Skeletal muscle tissue (tissue), 3 donors: ENCODE measurements at regions not wholly inside any gene's neighbourhood (a gene's known extent, or its start where the extent isn't known, plus 50 kb on each side); places are given as distances from the start of the nearest gene placed in this dataset.
"Not testable (repeated sequence)": the region's sequence is repeated elsewhere in the genome, so short reads cannot be mapped to it uniquely, and the experiment has no call there.

Experiments used
- H3K27ac ChIP-seq: one replicate; pipeline ENCODE4 v1.7.0; 2013; ENCODE audit warnings: mild to moderate bottlenecking, low read depth, low read length, inconsistent platforms
- H3K27me3 ChIP-seq, 3 donors: one replicate each; pipeline ENCODE4 v1.7.0; 2013; ENCODE audit warnings: low read length in 3 of 3; ENCODE audit not compliant: control insufficient read depth in 3 of 3, insufficient read depth in 3 of 3
- H3K36me3 ChIP-seq, 3 donors: one replicate each; pipeline ENCODE4 v1.7.0; 2013; ENCODE audit warnings: low read length in 3 of 3; ENCODE audit not compliant: control insufficient read depth in 3 of 3, insufficient read depth in 3 of 3
- H3K4me1 ChIP-seq, 3 donors: one replicate each; pipeline ENCODE4 v1.7.0; 2013; ENCODE audit warnings: low read length in 3 of 3, mild to moderate bottlenecking in 3 of 3; ENCODE audit not compliant: control insufficient read depth in 3 of 3, insufficient read depth in 3 of 3
- H3K4me3 ChIP-seq, 3 donors: one replicate each; pipeline ENCODE4 v1.7.0; 2013; ENCODE audit warnings: low read length in 3 of 3
- H3K9ac ChIP-seq, 3 donors: one replicate each; pipeline ENCODE4 v1.7.0; 2013; ENCODE audit warnings: low read length in 3 of 3, mild to moderate bottlenecking in 3 of 3, moderate library complexity in 2 of 3, low read depth in 1 of 3
- H3K9me3 ChIP-seq, 3 donors: one replicate each; pipeline ENCODE4 v1.7.0; 2013; ENCODE audit warnings: low read length in 3 of 3; ENCODE audit not compliant: control insufficient read depth in 3 of 3
- donor health status: Osteomylitis.

DNA sequence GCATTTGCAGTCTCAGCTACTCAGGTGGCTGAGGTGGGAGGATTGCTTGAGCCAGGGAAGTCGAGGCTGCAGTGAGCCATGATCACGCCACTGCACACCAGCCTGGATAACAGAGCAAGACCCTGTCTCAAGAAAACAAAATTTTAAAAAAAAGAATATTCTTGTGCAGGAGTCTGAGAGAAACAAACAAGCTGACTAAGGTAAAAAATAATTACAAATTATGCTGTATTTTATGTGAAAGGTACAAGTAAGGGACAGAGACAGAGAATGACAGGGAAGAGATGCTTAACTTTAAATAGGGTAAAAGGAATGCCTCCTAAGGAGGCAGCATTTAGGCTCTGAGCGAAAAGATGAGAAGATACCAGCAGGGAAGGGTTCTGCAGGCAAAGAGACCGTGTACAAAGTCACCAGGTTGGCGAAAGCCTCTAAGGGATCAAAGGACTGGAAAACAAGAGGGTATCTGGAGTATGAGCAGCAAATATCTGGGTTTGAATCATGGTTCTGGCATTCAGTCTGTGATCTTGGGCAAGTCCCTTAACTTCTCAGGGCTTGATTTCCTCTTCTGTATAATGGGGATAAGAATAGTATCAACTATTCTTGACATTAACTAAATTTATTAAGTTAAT lies 106.2 kb upstream of the RHOBTB1 start:
- Histone ChIP-seq H3K9ac (no peak overlapping the region), H3K27ac (no peak overlapping the region), H3K9me3 (no peaks in the 10 kb centered on the region), H3K36me3 (no peaks in the 10 kb centered on the region), H3K4me3 (no peak overlapping the region), H3K4me1 (no peaks in the 10 kb centered on the region), H3K27me3 (no peaks in the 10 kb centered on the region)

DNA sequence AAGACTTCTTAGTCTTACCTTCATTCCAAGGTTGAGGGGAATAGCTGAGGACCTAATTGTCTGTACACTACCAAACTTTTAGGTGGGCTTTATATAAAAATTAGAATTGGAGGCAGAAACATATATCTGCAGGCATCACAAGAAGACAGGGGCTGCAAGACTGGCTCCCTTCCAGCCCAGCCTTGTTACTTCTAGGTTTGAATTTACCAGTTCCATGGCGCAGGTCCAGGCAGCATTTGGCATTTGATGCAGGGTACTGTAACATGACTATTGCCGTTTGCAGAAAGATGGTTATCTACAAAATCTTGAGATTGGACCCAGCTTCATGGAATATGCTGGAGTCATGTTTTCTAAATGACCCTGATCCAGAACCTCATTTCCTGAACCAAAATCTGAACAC lies 105.4 kb upstream of the RHOBTB1 start:
- Histone ChIP-seq H3K36me3 (no peaks in the 10 kb centered on the region), H3K9ac (no peak overlapping the region), H3K27ac (no peak overlapping the region), H3K9me3 (no peaks in the 10 kb centered on the region), H3K4me1 (no peaks in the 10 kb centered on the region), H3K4me3 (no peak overlapping the region), H3K27me3 (no peaks in the 10 kb centered on the region)

DNA sequence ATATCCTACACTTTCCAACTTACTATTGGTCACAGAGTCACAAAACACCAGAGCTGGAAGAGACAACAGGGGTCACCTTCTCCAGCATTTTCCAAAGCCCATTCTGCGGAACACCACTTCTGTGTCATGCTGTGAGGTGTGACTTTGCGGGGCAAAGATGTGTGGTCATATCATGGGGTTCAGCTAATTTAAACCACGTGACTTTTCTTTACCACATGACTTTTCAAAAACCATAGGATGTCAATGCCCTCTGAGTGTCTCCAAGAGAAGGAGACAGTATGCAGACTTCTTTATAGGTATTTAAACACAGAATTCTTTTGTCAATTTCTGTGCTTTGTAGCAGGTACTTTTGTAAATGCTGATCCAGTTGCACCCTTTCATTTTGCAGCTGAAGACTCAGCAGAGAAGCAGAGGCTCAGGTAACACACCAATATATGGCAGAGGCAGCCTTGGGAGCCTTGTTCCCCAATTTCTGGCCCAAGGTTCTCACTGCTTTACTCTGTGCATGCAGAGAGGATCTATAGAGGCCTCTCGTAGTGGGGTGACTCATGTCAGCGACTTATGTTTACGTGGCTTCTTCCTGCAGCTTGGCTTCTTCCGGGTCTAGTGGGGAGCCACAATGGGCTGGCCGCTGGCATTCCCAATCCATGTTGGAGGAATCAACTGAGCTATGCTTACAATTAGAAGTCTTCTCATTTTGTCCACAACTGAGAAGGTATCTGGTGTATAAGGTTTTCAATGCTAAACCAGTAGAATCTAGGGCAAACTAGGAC lies 104.0 kb upstream of the RHOBTB1 start:
- Histone ChIP-seq H3K4me1 (no peaks in the 10 kb centered on the region), H3K27ac (no peak overlapping the region), H3K9me3 (no peaks in the 10 kb centered on the region), H3K4me3 (no peak overlapping the region), H3K36me3 (no peaks in the 10 kb centered on the region), H3K9ac (no peak overlapping the region), H3K27me3 (no peaks in the 10 kb centered on the region)

DNA sequence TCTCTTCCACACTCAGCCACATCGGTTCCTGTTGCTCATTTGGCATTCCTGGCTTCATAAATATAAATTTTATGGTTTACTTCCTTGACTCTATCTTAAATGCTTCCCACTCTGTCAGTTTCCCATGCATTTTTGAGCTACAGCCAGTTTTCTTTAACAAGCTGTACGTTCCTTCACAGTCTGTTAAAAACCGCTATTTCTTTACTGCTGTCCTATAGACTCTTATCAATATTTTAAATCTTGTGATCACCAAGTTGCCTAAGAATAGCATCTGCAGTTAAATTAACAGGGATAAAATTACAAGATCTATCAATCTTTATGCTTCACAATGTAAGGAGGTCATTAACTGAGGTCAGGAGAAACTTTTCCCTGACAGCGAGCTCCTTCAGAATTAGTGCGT lies 103.1 kb upstream of the RHOBTB1 start:
- no peak overlapping the region for H3K9ac ChIP-seq
- H3K27ac ChIP-seq: no peak overlapping the region
- H3K9me3 ChIP-seq: no peaks in the 10 kb centered on the region
- no peaks in the 10 kb centered on the region for H3K36me3 ChIP-seq
- H3K27me3 ChIP-seq: no peaks in the 10 kb centered on the region
- no peaks in the 10 kb centered on the region for H3K4me1 ChIP-seq
- H3K4me3 ChIP-seq: no peak overlapping the region

DNA sequence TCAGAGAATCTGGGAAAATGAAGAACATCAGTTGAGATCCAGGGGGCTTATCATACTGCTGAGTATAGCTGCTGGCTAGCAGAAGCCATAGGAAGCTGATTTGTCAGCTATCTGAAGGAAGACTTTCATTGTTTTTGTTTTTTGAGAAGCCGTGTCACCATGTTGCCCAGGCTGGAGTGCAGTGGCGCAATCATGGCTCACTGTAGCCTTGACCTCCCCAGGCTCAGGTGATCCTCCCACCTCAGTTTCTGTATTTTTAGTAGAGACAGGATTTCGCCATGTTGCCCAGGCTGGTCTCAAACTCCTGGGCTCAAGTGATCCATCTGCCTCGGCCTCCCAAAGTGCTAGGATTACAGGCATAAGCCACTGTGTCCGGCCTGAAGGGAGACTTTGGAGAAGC lies 101.5 kb upstream of the RHOBTB1 start:
- H3K4me1 ChIP-seq, H3K27me3 ChIP-seq, H3K9ac ChIP-seq, H3K36me3 ChIP-seq, H3K4me3 ChIP-seq, H3K27ac ChIP-seq, H3K9me3 ChIP-seq: not testable (repeated sequence)

DNA sequence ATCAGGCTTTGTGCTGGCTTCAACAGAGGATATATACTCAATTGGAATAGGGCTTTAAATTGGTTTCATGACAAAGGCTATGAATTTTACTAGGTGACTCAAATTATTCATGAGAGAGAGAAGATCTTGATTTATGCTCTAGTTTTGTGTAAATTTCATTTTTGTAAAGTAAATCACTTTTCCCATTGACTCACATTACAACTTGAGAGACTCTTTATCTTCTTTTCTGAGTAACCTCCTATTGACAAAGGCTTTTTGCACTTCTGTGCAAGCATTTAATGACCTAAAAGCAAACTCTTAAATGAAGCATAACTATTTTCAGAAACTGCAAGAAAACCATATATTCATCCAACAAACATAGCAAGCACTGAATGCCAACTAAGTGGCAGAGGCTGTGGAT lies 98.5 kb upstream of the RHOBTB1 start:
- H3K4me1 ChIP-seq: no peaks in the 10 kb centered on the region
- no peak overlapping the region for H3K4me3 ChIP-seq
- H3K27ac ChIP-seq: no peak overlapping the region
- H3K9ac ChIP-seq: no peak overlapping the region
- no peaks in the 10 kb centered on the region for H3K36me3 ChIP-seq
- H3K9me3 ChIP-seq: no peaks in the 10 kb centered on the region
- H3K27me3 ChIP-seq: no peaks in the 10 kb centered on the region

DNA sequence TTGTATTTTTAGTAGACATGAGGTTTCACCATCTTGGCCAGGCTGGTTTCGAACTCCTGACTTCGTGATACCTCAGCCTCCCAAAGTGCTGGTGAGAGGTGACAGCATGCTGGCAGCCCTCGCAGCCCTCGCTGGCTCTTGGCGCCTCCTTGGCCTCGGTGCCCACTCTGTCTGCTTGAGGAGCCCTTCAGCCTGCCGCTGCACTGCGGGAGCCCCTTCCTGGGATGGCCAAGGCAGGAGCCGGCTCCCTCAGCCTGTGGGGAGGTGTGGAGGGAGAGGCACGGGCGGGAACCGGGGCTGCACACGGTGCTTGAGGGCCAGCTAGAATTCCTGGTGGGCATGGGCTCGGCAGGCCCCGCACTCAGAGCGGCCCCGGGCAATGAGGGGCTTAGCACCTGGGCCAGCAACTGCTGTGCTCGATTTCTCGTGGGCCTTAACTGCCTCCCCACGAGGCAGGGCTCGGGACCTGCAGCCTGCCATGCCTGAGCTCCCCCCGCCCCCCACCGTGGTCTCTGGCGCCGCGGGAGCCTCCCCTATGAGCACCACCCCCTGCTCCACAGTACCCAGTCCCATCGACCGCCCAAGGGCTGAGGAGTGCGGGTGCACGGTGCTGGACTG lies 96.5 kb upstream of the RHOBTB1 start:
- Histone ChIP-seq H3K27ac (no peak overlapping the region), H3K9ac (no peak overlapping the region), H3K4me1 (no peaks in the 10 kb centered on the region), H3K9me3 (no peaks in the 10 kb centered on the region), H3K36me3 (no peaks in the 10 kb centered on the region), H3K27me3 (no peaks in the 10 kb centered on the region), H3K4me3 (no peak overlapping the region)

DNA sequence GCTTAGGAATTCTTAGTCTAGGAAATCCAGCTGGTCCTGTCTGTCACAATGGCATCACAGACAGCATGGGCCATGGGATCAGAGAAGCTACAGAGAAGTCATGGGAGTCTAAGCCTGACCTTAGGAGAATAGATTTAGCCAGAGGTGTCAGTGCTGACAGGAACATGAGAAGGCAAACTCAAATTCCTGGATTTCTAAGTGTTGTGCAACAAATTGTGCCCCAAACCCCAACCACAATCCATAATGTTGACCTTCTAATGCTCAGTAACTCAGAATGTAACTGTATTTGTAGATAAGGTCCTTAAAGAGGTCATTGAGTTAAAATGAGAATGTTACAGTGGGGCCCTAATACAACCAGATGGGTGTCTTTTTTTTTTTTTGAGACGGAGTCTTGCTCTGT lies 95.9 kb upstream of the RHOBTB1 start:
- H3K4me1 ChIP-seq: no peaks in the 10 kb centered on the region
- H3K9ac ChIP-seq: no peak overlapping the region
- no peak overlapping the region for H3K4me3 ChIP-seq
- H3K27ac ChIP-seq: no peak overlapping the region
- H3K27me3 ChIP-seq: no peaks in the 10 kb centered on the region
- no peaks in the 10 kb centered on the region for H3K36me3 ChIP-seq
- H3K9me3 ChIP-seq: no peaks in the 10 kb centered on the region

DNA sequence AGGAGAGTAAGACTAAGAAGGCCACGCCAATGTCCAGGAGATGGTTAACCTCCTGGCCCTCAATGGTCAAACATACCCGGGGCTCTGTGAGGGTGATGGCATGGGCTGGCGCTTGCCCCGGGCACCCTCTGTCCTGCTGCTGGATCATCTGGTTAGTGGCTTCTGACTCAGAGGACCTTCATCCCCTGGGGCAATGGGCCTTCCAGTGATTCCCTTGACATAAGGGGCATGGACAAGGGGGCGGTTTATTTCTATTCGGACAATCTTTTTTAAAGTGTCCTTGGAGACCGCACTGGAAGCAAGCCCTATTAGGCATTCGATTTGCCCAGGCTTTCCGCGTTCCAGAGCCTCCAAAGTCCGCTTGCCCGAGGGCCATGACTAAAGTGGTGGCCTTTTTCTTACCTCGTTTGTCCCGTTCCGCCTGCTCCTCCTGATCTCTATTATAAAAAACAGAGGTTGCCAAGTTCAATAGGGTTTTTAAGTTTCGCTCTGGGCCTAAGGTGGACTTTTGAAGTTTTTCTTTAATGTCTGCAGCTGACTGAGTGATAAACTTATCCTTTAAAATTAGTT lies 93.4 kb upstream of the RHOBTB1 start:
- H3K36me3 ChIP-seq, H3K9me3 ChIP-seq, H3K4me1 ChIP-seq, H3K27me3 ChIP-seq, H3K4me3 ChIP-seq, H3K9ac ChIP-seq, H3K27ac ChIP-seq: not testable (repeated sequence)

DNA sequence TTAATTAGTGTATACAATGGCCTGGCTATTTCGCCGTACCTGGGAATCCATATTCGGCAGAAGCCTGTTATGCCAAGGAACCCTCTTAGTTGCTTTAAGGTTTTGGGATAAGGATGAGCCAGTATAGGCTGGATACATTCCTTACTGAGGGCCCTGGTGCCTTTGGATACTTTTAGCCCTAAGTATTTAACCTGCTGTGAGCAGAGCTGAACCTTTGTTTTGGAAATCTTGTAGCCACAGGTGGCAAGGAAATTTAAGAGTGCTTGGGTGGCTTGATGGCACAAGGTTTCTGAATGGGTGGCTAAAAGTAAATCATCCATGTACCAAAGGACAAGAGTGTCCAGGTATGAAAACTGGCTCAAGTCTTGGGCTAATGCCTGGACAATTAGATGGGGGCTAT lies 92.2 kb upstream of the RHOBTB1 start:
- H3K4me1 ChIP-seq, H3K4me3 ChIP-seq, H3K9me3 ChIP-seq, H3K27ac ChIP-seq, H3K36me3 ChIP-seq, H3K9ac ChIP-seq, H3K27me3 ChIP-seq: not testable (repeated sequence)
